Vagina (tissue), 2 donors: ENCODE measurements at regions not wholly inside any gene's neighbourhood (a gene's known extent, or its start where the extent isn't known, plus 50 kb on each side); places are given as distances from the start of the nearest gene placed in this dataset.

ENCODE experiments used
- CTCF ChIP-seq, 3 experiments: fragments of 450-650 bp in 2 of 3; fragments of 200-600 bp in 1 of 3; sonication (generic) in 1 of 3; IDR thresholded peaks; one replicate each; pipeline ENCODE4 v1.5.1; 2017 to 2019; ENCODE audit warnings: antibody characterized with exemption in 3 of 3, mild to moderate bottlenecking in 2 of 3, moderate library complexity in 2 of 3
- POLR2A ChIP-seq, 2 donors: fragments of 450-650 bp; IDR thresholded peaks; one replicate each; pipeline ENCODE4 v1.6.1; 2017; ENCODE audit warnings: antibody characterized with exemption in 2 of 2, mild to moderate bottlenecking in 2 of 2, moderate library complexity in 2 of 2
- POLR2AphosphoS5 ChIP-seq, 2 donors: sonication (generic); formaldehyde crosslinking; IDR thresholded peaks; one replicate each; pipeline ENCODE4 v1.9.0; 2017; ENCODE audit warnings: antibody characterized with exemption in 2 of 2, mild to moderate bottlenecking in 2 of 2, low read depth in 1 of 2; ENCODE audit not compliant: insufficient read depth in 1 of 2

GRCh38 chr1:91122106-91122717 lies 100.4 kb upstream of the ZNF644 start:
- no peak for TF ChIP-seq POLR2AphosphoS5 (IDR thresholded peaks at IDR 0.05; ENCODE audit: insufficient read depth in 1 of 2, low read depth in 1 of 2)
- TF ChIP-seq CTCF (IDR thresholded peaks at IDR 0.05), result no peak
- no peak for TF ChIP-seq POLR2A (IDR thresholded peaks at IDR 0.05)
